ENCODE measurements at regions not wholly inside any gene's neighbourhood (a gene's known extent, or its start where the extent isn't known, plus 50 kb on each side); places are given as distances from the start of the nearest gene placed in this dataset.
A peak's percentile ranks its signal among the peaks of the same experiment; 100 is the strongest.

GRCh38 chr15:66875588-66876420, 173.8 kb downstream of the SMAD6 start:
- CTCF ChIA-PET = interaction anchor here (1.0 to 1.3 kb wide), 3 partner anchors 13 to 28 kb away, joined by 4 to 6 read pairs (median 5); no protein-coding TSS in a partner anchor

GRCh38 chr15:66876421-66876730, 174.3 kb downstream of the SMAD6 start:
- DNase-seq (ENCODE audit: extremely low spot score) = peak; percentile 49
- ChIA-PET POLR2A (no interaction called here), CTCF (interaction anchor here (1.0 to 1.3 kb wide), 2 partner anchors 13 to 25 kb away, joined by 4 to 6 read pairs; no protein-coding TSS in a partner anchor)
- TF ChIP-seq NFRKB (IDR thresholded peaks at IDR 0.05) (no peak), FOXA1 (IDR thresholded peaks at IDR 0.05) (no peak), ELF4 (IDR thresholded peaks at IDR 0.05) (no peak), PKNOX1 (IDR thresholded peaks at IDR 0.05) (no peak), ZNF384 (IDR thresholded peaks at IDR 0.05) (no peak), ARNT (IDR thresholded peaks at IDR 0.05) (no peak), TARDBP (IDR thresholded peaks at IDR 0.05) (no peak), SP1 (IDR thresholded peaks at IDR 0.05) (no peak), FOXM1 (IDR thresholded peaks at IDR 0.05; ENCODE audit: borderline replicate concordance) (no peak), CTBP1 (IDR thresholded peaks at IDR 0.05; ENCODE audit: borderline replicate concordance) (no peak), HDGF (IDR thresholded peaks at IDR 0.05; ENCODE audit: borderline replicate concordance) (no peak), L3MBTL2 (conservative IDR thresholded peaks at IDR 0.05) (no peak), BHLHE40 (IDR thresholded peaks at IDR 0.05; ENCODE audit: borderline replicate concordance) (no peak)

More at GRCh38 chr15:66875588-66876420, 173.8 kb downstream of the SMAD6 start:
- TF ChIP-seq ZNF384 (IDR thresholded peaks at IDR 0.05) = no peak
- no peak for TF ChIP-seq ELF4 (IDR thresholded peaks at IDR 0.05)
- no peak for TF ChIP-seq ARNT (IDR thresholded peaks at IDR 0.05)
- peak; percentile 3 for DNase-seq (ENCODE audit: extremely low spot score)
- POLR2A ChIA-PET = no interaction called here

GRCh38 chr15:66876731-66877476, 174.9 kb downstream of the SMAD6 start:
- DNase-seq (ENCODE audit: extremely low spot score) = no peak
- CTCF ChIA-PET = interaction anchor here (1.3 kb wide), 1 partner anchor 25 kb away, joined by 6 read pairs; no protein-coding TSS in a partner anchor
- no peak for TF ChIP-seq CTBP1 (IDR thresholded peaks at IDR 0.05; ENCODE audit: borderline replicate concordance)
- no peak for TF ChIP-seq ZNF384 (IDR thresholded peaks at IDR 0.05)
- TF ChIP-seq SP1 (IDR thresholded peaks at IDR 0.05) = no peak
- no peak for TF ChIP-seq HDGF (IDR thresholded peaks at IDR 0.05; ENCODE audit: borderline replicate concordance)
- no peak for TF ChIP-seq L3MBTL2 (conservative IDR thresholded peaks at IDR 0.05)
- TF ChIP-seq FOXA1 (IDR thresholded peaks at IDR 0.05) = no peak
- no peak for TF ChIP-seq BHLHE40 (IDR thresholded peaks at IDR 0.05; ENCODE audit: borderline replicate concordance)
- TF ChIP-seq FOXM1 (IDR thresholded peaks at IDR 0.05; ENCODE audit: borderline replicate concordance) = no peak
- no peak for TF ChIP-seq LEF1 (IDR thresholded peaks at IDR 0.05; ENCODE audit: borderline replicate concordance)
- TF ChIP-seq NFRKB (IDR thresholded peaks at IDR 0.05) = no peak
- no peak for TF ChIP-seq ELF4 (IDR thresholded peaks at IDR 0.05)
- TF ChIP-seq ARNT (IDR thresholded peaks at IDR 0.05) = no peak
- no peak for TF ChIP-seq TARDBP (IDR thresholded peaks at IDR 0.05)
- no peak for TF ChIP-seq FOXK2 (IDR thresholded peaks at IDR 0.05)
- no peak for TF ChIP-seq SUZ12 (IDR thresholded peaks at IDR 0.05)
- no peak for TF ChIP-seq PKNOX1 (IDR thresholded peaks at IDR 0.05)
- POLR2A ChIA-PET = no interaction called here

GRCh38 chr15:66877477-66878271, 175.6 kb downstream of the SMAD6 start:
- POLR2A ChIA-PET = no interaction called here
- CTCF ChIA-PET = no interaction called here
- peak; percentile 3 for DNase-seq (ENCODE audit: extremely low spot score)
- no peak for TF ChIP-seq ELF4 (IDR thresholded peaks at IDR 0.05)
- TF ChIP-seq NFRKB (IDR thresholded peaks at IDR 0.05) = no peak
- no peak for TF ChIP-seq LEF1 (IDR thresholded peaks at IDR 0.05; ENCODE audit: borderline replicate concordance)
- no peak for TF ChIP-seq L3MBTL2 (conservative IDR thresholded peaks at IDR 0.05)
- no peak for TF ChIP-seq PKNOX1 (IDR thresholded peaks at IDR 0.05)
- TF ChIP-seq ZNF384 (IDR thresholded peaks at IDR 0.05) = no peak
- no peak for TF ChIP-seq FOXM1 (IDR thresholded peaks at IDR 0.05; ENCODE audit: borderline replicate concordance)
- no peak for TF ChIP-seq FOXK2 (IDR thresholded peaks at IDR 0.05)
- no peak for TF ChIP-seq BHLHE40 (IDR thresholded peaks at IDR 0.05; ENCODE audit: borderline replicate concordance)
- no peak for TF ChIP-seq HDGF (IDR thresholded peaks at IDR 0.05; ENCODE audit: borderline replicate concordance)
- TF ChIP-seq SP1 (IDR thresholded peaks at IDR 0.05) = no peak
- TF ChIP-seq TARDBP (IDR thresholded peaks at IDR 0.05) = no peak
- no peak for TF ChIP-seq SUZ12 (IDR thresholded peaks at IDR 0.05)
- TF ChIP-seq CTBP1 (IDR thresholded peaks at IDR 0.05; ENCODE audit: borderline replicate concordance) = no peak
- no peak for TF ChIP-seq FOXA1 (IDR thresholded peaks at IDR 0.05)

GRCh38 chr15:66878761-66879160, 176.7 kb downstream of the SMAD6 start:
- CTCF ChIA-PET = interaction anchor here (0.6 kb wide), 1 partner anchor 27 kb away, joined by 3 read pairs; no protein-coding TSS in a partner anchor
- TF ChIP-seq NFRKB (IDR thresholded peaks at IDR 0.05) = no peak
- TF ChIP-seq PKNOX1 (IDR thresholded peaks at IDR 0.05) = no peak
- no peak for TF ChIP-seq TARDBP (IDR thresholded peaks at IDR 0.05)
- no peak for TF ChIP-seq BHLHE40 (IDR thresholded peaks at IDR 0.05; ENCODE audit: borderline replicate concordance)
- POLR2A ChIA-PET = no interaction called here
- DNase-seq (ENCODE audit: extremely low spot score) = no peak
